Activated gamma-delta T cell (primary cell): ENCODE measurements at regions not wholly inside any gene's neighbourhood (a gene's known extent, or its start where the extent isn't known, plus 50 kb on each side); places are given as distances from the start of the nearest gene placed in this dataset.

Experiments
- DNase-seq: peaks from one replicate; lab custom pipeline; 2025; lab: John Stamatoyannopoulos, UW

DNA sequence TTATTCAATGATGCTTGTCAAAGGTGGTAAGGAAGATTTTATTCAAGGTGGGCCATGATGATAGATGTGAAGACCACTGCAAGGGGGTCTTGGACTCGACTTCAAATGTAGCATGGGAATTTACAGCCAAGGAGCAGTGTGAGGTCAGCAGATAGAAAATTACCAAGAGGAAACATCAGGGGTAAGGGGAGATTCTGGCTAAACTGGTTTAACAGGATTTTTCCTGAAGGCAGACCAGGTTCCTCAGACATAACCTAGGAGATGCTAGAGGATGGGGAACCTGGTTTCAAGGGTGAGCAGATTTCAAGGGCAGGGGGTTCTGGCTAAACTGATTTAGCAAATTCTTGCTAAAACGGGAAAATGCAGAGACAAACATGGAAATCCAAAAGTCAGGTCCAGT is 464.9 kb downstream of the TAFA4 start:
- DNase-seq, result no peak

DNA sequence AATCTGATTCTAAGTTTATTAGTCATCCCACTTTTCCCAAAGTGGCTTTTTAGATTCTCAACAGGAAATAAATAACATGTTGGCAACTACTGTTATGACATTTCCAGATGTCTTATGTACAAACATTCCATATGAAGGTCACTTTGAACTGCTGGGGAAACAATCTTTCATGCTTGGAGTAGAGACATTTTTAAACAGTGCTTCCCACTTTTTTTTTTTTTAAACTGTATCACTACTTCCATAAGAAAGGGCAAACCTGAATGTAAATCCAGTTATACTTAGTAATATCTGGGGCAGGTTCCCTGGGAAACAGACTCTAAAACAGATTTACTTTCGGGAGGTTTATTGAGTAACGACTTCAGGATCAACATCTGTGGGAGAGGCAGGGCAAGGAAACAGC is 473.8 kb downstream of the TAFA4 start:
- DNase-seq, result no peak

DNA sequence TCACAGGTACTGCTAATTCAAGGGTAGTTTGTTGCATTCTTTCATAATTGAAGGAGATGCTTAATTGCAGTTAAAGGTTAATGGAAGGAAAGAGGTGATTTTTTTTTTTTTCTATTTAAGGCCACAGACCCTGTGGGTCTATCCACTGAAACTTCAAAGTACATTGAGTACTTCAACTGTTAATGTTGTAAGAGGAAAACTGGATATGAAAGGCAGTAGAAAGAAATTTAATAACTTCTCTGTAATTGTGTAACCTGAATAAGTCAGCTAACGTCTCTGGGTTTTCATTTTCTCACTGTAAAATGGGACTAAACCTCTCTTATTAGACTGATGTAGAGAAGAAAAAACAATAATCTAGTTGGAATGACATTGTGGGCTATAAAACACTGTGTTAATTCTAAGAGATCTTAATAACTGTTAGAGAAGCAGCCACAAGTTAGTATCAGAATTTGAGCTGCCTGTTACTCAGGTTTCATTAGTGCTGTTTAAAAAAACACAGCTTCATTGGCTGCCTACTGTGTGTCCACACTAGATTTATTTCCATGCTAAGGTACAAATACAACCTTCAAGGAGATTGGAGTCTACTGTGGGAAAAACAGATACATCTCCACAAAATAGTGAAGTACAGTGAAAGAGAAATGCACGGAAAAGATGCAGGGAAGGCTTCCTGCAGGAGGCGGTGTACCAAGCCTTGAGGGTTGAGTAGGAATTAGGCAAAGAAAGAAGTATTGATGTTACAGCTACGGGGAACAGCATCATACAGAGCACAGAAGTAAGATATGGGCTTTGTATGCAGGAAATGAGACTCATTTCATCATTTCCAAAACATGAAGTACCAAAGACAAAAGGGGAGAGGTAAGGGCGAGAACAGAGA is 483.6 kb downstream of the TAFA4 start:
- no peak for DNase-seq

DNA sequence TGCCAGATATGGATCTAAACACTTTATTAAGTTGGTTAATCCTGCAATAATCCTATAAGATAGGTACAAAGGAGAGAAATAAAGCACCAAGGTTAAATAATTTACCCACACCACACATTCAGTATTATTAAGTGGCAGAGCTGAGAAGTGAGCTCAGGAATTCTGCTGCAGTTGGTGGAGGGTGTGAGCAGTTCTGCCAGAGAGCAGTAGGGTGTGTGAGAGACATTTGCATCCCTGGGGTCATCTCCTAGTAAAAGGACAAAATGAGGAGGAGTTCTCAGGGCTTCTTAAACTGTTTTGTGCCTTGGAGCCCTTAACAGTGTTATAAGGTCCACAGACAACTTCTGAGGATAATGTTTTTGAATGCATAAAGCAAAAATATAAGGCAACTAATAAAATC is 484.5 kb downstream of the TAFA4 start:
- DNase-seq, result no peak

DNA sequence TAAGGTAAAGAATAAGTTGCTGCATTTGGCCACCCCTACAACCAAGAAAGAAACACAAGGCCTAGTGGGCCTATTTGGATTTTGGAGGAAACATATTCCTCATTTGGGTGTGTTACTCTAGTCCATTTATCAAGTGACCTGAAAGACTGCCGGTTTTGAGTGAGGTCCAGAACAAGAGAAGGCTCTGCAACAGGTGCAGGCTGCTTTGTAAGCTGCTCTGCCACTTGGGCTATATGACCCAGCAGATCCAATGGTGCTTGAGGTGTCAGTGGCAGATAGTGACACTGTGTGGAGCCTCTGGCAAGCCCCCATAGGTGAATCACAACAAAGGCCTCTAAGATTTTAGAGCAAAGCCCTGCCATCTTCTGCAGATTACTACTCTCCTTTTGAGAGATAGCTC is 491.3 kb downstream of the TAFA4 start:
- DNase-seq, result no peak

DNA sequence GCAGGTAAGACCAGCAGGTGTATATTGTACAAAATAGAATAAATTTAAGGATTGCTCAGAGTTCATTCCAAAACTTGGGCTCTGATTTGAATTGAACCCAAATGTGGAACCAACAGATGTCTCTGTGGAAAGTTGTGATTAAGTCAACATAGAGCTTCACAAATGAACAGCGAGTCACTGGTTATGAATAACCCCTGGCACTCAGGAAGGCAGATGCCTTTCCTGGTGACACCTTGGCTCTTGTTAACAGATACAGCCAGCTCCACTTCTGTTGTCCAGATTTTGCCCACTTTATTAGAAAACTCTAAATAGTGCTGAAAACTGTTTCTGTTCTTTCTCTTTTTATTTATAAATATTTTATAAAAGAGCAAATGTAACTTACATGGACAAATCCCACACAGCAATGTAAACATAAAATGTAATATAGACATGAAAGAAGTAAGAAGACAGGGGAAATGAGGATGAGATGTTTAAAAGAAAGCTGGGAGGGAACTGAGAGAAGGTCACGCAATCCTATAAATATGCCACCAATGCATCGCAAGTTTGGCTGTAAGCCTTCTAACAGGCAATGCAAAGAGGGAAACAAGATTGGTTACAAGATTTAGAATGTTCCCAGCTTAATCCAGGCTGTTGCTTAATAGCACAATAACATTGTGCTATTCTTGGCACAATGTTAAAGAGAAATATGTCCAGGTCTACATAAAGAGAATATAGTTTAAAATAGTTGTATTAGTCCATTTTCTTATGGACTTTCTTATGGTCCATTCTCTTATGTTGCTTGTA is 495.5 kb downstream of the TAFA4 start:
- DNase-seq, result no peak

DNA sequence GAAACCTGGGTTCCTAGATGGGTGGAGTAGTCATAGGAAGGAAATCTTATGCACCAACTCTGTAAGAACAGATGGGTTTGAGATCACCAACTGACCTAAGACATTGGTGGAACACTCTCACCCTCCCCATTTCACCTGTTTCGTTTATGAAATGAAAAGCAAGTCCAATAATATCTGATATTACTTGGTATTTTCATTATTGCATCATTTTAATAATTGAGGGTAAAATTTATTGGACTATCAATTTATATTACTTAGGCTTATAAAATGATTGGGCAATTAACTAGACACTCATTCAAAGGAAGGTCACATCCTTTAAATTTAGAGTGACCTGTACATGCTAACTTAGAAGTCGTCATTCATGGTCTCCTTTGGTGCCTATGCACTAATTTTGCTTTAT is 503.9 kb downstream of the TAFA4 start:
- DNase-seq, result no peak

DNA sequence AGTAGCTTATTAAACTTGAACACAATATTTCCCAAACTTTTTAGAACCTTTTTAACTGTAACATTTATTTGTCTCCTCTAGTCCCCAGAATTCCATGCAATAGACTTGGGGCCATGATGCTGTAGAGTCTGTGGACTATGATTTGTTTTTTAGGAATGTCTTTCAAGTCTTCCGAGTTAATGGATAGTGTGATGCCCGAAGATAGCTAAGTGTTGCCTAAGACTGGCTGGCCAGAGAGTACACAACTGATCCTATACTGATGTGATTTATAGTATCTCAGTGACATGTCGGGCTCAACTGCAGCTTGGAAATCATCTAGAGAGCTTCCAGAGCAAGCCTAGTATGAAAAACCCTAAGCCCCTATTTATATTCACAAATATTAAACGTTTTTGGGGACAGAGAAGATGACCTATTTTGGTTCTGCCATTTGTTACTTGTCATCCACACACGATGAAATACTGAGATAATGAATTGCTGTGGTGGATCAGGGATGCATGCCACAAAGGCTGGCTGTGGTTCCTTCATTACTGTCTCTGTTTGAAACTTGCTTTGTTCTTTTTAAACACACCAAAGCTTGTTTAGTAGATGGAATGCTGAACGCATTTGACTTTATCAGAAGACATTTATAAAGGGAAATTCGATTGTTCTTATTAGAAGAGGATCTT is 507.4 kb downstream of the TAFA4 start:
- no peak for DNase-seq

DNA sequence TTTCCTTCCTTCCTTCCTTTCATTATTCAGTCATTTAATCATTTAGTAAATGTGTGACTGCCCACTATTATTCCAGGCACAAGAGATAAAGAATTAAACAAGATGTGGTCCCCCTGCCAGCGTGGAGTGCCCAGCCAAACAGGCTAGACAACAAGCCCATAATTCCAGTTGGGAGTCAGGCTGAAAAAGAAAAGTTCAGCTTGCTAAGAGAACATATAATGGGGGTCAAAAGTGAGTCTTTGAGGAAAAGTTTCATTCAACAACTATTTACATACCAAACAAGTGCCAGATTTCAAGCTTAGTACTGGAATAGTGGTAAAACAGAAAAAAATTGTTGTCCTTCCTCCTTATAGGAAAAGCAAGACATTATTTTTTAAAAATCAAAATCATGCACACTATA is 523.7 kb downstream of the TAFA4 start:
- no peak for DNase-seq

DNA sequence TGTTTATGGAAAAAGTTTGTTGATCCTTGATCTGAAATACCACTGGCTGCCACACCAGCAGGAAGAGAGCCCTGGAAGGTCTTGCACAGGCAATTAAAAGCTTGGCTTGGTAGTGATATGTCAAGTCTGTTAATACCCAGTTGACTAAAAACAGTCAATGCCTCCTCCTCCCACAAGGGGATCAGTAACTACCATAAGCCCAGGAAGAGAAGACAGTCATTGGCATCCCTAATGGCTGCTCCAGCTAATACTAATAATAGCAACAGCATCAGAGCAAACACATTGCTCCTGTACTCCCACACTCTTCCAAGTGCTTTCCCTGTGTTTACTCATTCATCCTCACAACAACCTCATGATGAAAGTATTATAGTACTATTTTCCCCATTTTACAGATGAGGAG is 528.6 kb downstream of the TAFA4 start:
- no peak for DNase-seq

DNA sequence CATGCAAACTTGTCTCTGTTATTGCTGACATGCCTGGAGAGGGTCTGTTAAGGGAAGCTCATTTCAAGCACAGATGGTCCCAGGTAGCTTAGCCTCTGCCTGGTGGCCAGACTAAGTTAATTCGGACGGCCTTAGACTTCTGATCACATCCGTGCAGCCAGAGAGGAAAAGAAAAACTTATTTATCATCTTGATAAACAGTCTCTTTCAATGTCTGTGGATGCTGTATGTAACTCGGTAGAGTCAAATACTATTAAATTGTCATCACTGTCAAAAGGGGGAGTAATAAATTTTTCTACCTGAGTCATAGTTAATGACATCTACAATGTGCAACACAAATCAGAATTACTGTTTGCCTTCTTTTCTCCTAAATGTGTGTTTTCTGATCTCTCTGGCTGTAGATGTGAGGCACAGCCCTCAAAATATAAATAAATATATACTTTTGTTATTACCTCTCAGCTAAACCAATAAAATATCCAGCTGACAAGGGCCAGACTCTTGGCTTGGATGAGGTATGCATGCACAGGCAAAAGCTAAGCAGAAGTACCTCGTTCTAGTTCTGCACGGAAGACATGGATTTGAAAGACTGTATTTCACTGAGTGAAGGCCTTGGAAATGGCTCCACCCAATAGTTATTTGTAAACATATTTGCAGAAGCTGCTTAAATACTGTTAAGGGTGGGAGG is 530.0 kb downstream of the TAFA4 start:
- no peak for DNase-seq

DNA sequence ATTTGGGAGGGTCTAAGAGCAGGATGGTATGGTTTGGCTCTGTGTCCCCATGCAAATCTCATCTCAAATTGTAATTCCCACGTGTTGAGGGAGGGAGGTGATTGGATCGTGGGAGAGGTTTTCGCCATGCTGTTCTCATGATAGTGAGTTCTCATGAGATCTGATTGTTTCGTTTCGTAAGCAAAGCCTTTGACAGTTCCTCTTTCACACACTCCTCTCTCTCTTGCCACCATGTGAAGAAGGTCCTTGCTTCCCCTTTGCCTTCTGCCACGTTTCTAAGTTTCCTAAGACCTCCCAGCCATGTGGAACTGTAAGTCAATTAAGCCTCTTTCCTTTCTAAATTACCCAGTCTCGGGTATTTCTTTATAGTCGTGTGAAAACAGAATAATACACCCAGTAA is 553.7 kb downstream of the TAFA4 start:
- no peak for DNase-seq

DNA sequence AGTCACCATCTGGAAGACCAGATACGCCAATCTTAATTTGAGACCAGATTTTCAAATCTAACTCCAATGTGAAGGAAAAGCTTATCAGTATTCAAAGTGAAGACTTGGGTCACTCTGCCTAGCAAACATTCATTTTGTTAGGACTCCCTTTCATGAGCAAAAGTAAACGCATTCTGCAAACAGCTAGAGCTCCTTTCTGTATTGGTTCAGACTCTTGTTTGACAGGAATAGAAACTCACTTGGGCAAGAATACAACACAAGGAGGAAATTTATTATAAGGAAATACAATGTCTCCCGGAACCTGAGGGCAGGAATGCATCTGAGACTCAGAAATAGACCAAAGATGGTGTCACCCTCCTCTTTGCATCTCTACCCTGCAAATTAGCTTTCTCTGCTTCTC is 558.6 kb downstream of the TAFA4 start:
- no peak for DNase-seq

DNA sequence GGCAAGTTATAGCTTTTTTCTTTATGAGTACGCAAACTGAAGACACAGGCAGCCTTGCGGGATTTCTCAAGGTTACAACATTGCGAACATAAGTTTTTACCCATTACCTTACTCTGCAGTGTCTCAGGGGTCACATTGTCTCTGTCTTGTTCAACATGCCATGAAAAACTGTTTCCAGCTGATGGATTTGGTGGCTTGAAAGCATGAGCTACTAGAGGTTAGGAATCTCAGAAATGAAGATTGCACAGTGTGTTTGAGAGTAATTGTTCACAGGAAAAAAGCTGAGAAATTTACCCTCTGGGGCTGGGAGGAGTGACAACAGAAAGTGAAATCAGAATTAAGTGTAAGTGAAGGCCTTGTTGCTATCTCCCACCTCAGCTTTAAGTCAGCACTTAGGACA is 568.6 kb downstream of the TAFA4 start:
- DNase-seq, result no peak

DNA sequence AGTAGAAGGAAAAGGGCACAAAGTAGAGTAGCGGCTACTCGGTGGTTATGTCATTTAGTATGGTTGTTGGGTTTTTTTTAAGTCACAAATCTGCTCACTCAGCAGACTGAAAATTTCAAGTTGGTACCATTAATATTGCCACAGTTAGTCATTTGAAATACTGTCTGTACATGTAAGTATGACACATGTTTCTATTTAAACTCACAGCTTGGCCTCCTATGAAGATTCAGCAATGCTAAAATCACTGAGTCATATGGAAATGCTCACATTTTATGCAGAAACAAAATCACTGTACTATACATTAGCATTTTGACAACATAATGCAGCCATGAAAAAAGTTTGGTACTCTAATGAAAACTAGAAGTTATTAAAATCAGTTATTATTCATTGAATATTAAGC is 571.9 kb downstream of the TAFA4 start:
- DNase-seq, result no peak

DNA sequence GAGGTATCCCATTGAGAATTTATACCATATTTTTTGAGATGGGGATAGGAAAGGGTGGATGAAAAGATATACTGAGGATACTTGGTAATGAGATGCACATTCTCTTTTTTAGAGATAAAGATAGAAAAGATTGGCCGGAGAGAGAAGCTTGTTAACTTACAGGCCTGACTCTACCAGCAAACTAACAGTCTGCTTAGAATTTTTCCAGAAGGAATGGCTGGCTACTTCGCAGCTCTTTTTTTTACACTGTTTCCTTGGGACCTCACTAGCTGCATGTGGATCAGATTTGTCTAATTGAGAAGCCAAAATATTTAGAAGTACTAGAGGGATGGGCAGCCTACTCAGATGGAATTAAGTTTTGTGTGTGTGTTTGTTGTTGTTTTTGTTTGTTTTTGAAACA is 586.6 kb downstream of the TAFA4 start:
- DNase-seq, result no peak

DNA sequence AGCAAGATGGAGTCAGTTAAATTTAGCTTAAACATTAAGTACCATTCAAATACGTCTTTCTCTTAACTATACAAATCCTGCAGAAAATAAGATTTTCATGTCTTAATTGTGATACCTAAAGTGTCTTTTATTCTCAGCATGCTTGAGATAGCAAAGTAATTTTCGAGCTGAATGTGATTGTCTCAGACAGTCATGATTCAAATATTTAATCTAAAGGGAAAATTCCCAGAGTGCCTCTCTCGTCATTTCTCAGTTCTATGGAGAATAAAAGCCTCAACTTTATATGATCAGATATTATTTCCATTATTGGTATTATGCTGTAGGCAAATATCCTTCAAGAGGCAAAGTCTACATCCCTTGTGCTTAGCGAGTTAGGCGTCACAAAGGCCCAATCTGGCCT is 589.9 kb downstream of the TAFA4 start:
- no peak for DNase-seq

DNA sequence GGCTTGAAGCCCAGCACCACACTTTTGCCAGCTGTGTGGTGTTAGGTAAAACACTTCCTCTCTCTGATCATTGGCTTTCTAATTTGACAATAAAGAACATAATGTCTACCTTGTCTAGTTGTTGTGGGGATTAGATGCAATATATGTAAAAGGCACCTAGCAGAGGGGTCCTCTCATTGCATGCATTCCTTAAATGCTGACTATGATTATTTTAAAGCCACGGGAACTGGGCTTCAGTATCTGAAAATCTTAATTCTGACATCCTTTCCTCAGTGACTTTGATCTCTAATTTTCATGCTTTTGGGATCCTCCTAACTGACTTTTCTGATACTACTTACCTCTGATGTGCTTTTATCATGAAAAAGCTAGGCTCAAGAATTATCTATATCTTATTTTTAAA is 596.3 kb downstream of the TAFA4 start:
- no peak for DNase-seq

DNA sequence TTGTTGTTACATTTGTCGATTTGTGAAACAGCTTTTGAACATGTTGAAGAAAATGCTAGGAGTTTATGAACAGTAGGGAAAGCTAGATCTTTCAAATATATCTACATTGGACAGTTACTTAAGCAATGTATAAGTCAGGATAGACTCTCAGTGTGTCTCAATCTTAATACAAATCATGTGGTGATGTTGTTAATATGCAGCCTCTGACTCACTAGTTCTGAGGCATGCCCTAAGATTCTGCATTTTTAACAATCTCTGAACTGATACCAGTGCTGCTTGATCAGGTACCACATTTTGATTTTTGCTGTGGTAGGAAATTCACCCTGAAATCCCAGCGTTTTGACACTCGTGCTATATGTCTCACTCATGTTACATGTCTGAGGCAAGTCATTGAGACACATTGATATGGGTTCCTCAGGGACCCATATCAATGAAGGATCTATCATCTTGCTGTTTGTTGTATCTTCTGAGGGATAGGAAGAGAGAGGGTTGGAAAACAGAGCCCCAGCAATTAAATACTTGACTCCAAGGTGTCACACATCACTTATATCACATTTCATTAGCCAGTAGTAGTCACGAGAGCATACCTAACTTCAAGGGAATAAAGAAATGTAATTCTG is 597.9 kb downstream of the TAFA4 start:
- no peak for DNase-seq

DNA sequence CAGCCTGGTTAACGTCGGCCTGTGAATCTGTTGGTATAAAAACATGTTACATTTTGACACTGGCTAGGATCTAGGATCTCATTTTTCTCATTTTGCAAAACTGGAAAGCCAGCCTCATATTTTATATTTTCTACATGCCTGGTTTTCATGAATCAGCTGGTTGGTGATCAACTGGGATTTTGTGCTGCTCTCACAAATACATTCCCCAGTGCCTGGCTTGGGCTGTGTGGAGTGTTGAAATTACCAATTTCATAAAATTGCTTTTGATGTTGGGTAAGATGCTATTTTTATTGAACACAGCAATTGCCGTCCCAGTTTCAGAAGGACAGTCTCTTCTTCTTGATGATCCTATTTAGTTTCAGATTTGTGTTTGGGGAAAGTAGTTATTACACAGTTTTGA is 604.3 kb downstream of the TAFA4 start:
- no peak for DNase-seq

DNA sequence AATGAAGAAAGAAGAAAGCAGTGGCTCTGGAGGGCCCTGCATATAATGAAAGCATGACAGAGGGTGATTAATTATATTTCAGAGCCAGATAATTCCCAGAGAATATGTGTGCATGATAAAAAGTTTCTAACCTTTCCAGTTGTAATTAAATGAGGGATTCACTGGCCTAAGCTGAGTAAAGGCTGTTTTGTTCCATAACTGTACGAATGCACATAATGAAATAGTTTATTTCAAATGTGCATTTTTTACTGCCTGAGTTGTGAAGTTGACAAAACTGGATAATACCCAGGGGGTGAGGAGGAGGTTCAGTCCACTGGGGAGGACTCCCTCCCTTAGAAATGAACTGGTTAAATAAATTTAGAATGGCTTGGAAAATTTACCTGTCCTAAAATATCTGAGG is 616.4 kb downstream of the TAFA4 start:
- DNase-seq, result no peak

DNA sequence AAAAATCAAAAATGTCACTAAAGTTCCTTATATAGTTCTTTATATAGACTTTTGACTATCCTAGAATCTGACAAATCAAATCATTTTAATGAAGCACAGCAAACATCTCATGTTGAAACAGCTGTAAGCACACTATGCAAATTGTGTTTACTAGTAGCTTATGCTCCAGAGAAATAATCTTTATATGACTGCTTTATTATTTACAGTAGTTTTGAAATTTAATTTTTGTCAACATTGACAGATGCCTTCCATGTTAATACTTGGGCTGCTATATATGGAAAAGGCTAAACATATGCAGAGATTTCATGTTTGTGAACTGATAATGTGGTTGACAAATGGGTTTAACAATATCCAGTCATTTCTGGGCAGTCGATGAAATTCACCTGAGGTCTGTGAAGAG is 616.8 kb downstream of the TAFA4 start:
- DNase-seq, result no peak
